GM12891 (cell line): ENCODE measurements at regions not wholly inside any gene's neighbourhood (a gene's known extent, or its start where the extent isn't known, plus 50 kb on each side); places are given as distances from the start of the nearest gene placed in this dataset.
"Not testable (repeated sequence)": the region's sequence is repeated elsewhere in the genome, so short reads cannot be mapped to it uniquely, and the experiment has no call there.

Experiments
- POLR2A ChIP-seq: IDR thresholded peaks from 2 replicates; pipeline ENCODE4 v1.6.1; 2011; ENCODE audit warnings: low read depth, low read length, control low read depth
- POLR2AphosphoS5 ChIP-seq: IDR thresholded peaks from 2 replicates; pipeline ENCODE4 v1.6.1; 2011; ENCODE audit warnings: low read depth, low read length, control low read depth
- SPI1 ChIP-seq: IDR thresholded peaks from 2 replicates; pipeline ENCODE4 v1.6.1; 2011; ENCODE audit warnings: low read depth, low read length, control low read depth

DNA sequence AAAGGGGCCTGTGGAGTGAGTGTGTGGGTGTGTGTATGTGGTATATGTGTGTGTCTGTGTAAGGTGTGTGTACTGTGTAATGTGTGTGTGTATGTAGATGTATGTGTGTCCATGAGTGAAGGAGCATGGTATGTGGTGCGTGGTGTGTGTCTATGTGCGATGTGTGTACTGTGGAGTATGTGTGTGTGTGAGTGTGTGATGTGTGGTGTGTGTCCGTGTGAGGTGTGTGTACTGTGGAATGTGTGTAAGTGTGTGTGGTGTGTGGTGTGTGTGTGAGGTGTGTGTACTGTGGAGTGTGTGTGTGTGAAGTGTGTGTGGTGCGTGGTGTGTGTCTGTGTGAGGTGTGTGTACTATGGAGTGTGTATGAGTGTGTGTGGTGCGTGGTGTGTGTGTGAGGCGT, 83.1 kb upstream of the PRR5 start:
- TF ChIP-seq POLR2A, POLR2AphosphoS5, SPI1: not testable (repeated sequence)
